H1 (cell line): ENCODE measurements at regions not wholly inside any gene's neighbourhood (a gene's known extent, or its start where the extent isn't known, plus 50 kb on each side); places are given as distances from the start of the nearest gene placed in this dataset.

Experiments used
- CTCF ChIA-PET: fragments of 300-600 bp; sonication (Branson Sonifier 250); formaldehyde crosslinking; loops from one replicate; lab custom pipeline; 2021; ENCODE audit not compliant: partially characterized antibody; lab: Charles Lee
- POLR2A ChIA-PET: fragments of 300-600 bp; sonication (Branson Sonifier 250); formaldehyde crosslinking; loops from one replicate; lab custom pipeline; 2021; ENCODE audit warnings: inconsistent platforms; ENCODE audit not compliant: partially characterized antibody; lab: Charles Lee
- DNase-seq, 2 experiments: peaks; one replicate each; pipeline versions ENCODE4 v3.0.0 to v3.0.0-alpha.2; 2010 to 2022; ENCODE audit warnings: low spot score in 2 of 2, low read depth in 1 of 2, mixed read lengths in 1 of 2
- FAIRE-seq: peaks from 2 replicates; lab custom pipeline; 2011; peaks lifted over from hg19 to GRCh38; lab: Jason Lieb, UNC
- H2AFZ ChIP-seq: 2 replicates; pipeline ENCODE4 v1.8.1; 2012; ENCODE audit warnings: low read length, inconsistent platforms
- H2AK5ac ChIP-seq: 2 replicates; pipeline ENCODE4 v1.6.1; 2013; ENCODE audit warnings: low read depth, low read length
- H2BK120ac ChIP-seq: replicated peaks from 2 replicates; pipeline ENCODE3; 2013; ENCODE audit warnings: low read depth, low read length, inconsistent platforms
- H2BK12ac ChIP-seq: 2 replicates; pipeline ENCODE4 v1.6.1; 2013; ENCODE audit warnings: low read depth, low read length
- H2BK15ac ChIP-seq: 2 replicates; pipeline ENCODE4 v1.6.1; 2013; ENCODE audit warnings: low read length
- H2BK20ac ChIP-seq: 2 replicates; pipeline ENCODE4 v1.6.1; 2013; ENCODE audit warnings: low read length
- H2BK5ac ChIP-seq: 2 replicates; pipeline ENCODE4 v1.6.1; 2013; ENCODE audit warnings: low read depth, low read length
- H3K14ac ChIP-seq: 2 replicates; pipeline ENCODE4 v1.6.1; 2013; ENCODE audit warnings: inconsistent platforms; ENCODE audit not compliant: insufficient read length
- H3K18ac ChIP-seq: 2 replicates; pipeline ENCODE4 v1.6.1; 2013; ENCODE audit warnings: low read length; ENCODE audit errors: extremely low read depth
- H3K23ac ChIP-seq: 2 replicates; pipeline ENCODE4 v1.6.1; 2013; ENCODE audit warnings: inconsistent platforms; ENCODE audit not compliant: insufficient read length
- H3K23me2 ChIP-seq: 2 replicates; pipeline ENCODE4 v1.6.1; 2013; ENCODE audit warnings: low read depth, low read length
- H3K27ac ChIP-seq: 2 replicates; pipeline ENCODE4 v1.6.1; 2011; ENCODE audit warnings: low read depth, low read length, inconsistent platforms
- H3K27me3 ChIP-seq, 4 experiments: replicated peaks in 1 of 4; 1 replicate in 1 of 4; 2 replicates in 3 of 4; pipeline versions ENCODE4 v1.6.1 to v1.8.1; 2011 to 2013; ENCODE audit warnings: low read length in 3 of 4, mild to moderate bottlenecking in 3 of 4, inconsistent platforms in 2 of 4, mixed read lengths in 2 of 4, moderate library complexity in 1 of 4; ENCODE audit not compliant: control insufficient read depth in 3 of 4, insufficient read depth in 3 of 4; ENCODE audit errors: extremely low read depth in 1 of 4
- H3K36me3 ChIP-seq, 4 experiments: 2 replicates each; pipeline versions ENCODE4 v1.6.1 to v1.8.1; 2011 to 2013; ENCODE audit warnings: mild to moderate bottlenecking in 4 of 4, low read length in 3 of 4, moderate library complexity in 2 of 4, control low read depth in 1 of 4, inconsistent platforms in 1 of 4; ENCODE audit not compliant: insufficient read depth in 4 of 4, control insufficient read depth in 2 of 4
- H3K4ac ChIP-seq: replicated peaks from 2 replicates; pipeline ENCODE3; 2013; ENCODE audit warnings: low read length, low read depth, mixed read lengths, inconsistent platforms; ENCODE audit not compliant: insufficient read length
- H3K4me1 ChIP-seq, 4 experiments: replicated peaks in 1 of 4; 1 replicate in 1 of 4; 2 replicates in 3 of 4; pipeline versions ENCODE4 v1.6.1 to v1.8.1; 2011 to 2013; ENCODE audit warnings: low read length in 3 of 4, inconsistent platforms in 2 of 4, mixed read lengths in 1 of 4; ENCODE audit not compliant: insufficient read depth in 4 of 4, control insufficient read depth in 3 of 4
- H3K4me2 ChIP-seq, 2 experiments: 2 replicates each; pipeline versions ENCODE4 v1.6.1 to v1.8.1; 2011 to 2013; ENCODE audit warnings: low read depth in 2 of 2, low read length in 2 of 2, control low read depth in 1 of 2, inconsistent platforms in 1 of 2, mild to moderate bottlenecking in 1 of 2; ENCODE audit not compliant: insufficient read depth in 1 of 2
- H3K4me3 ChIP-seq, 4 experiments: fragments of 200-600, 300-600 bp in 1 of 4; sonication (generic), shearing (Covaris generic), sonication (Bioruptor Twin) in 1 of 4; 2 replicates each; pipeline versions ENCODE4 v1.5.1 to v1.8.1; 2011 to 2016; ENCODE audit warnings: low read length in 4 of 4, low read depth in 3 of 4, control low read depth in 2 of 4, inconsistent platforms in 2 of 4, mild to moderate bottlenecking in 2 of 4, mixed read lengths in 1 of 4, moderate library complexity in 1 of 4; ENCODE audit not compliant: insufficient read depth in 2 of 4; ENCODE audit errors: extremely low read depth in 1 of 4
- H3K56ac ChIP-seq: replicated peaks from 2 replicates; pipeline ENCODE3; 2013; ENCODE audit warnings: low read depth, mild to moderate bottlenecking, mixed read lengths, low read length, inconsistent platforms; ENCODE audit not compliant: insufficient read length
- H3K79me1 ChIP-seq: 2 replicates; pipeline ENCODE4 v1.6.1; 2013; ENCODE audit warnings: low read depth, low read length, control low read depth
- H3K79me2 ChIP-seq, 2 experiments: 2 replicates each; pipeline versions ENCODE4 v1.6.1 to v1.8.1; 2012 to 2013; ENCODE audit warnings: low read length in 2 of 2, mild to moderate bottlenecking in 2 of 2, inconsistent platforms in 1 of 2; ENCODE audit not compliant: insufficient read depth in 2 of 2, control insufficient read depth in 1 of 2
- H3K9ac ChIP-seq, 4 experiments: replicated peaks in 1 of 4; 1 replicate in 1 of 4; 2 replicates in 3 of 4; pipeline versions ENCODE4 v1.6.1 to v1.8.1; 2011 to 2013; ENCODE audit warnings: low read depth in 3 of 4, low read length in 3 of 4, control low read depth in 2 of 4, mild to moderate bottlenecking in 2 of 4, moderate library complexity in 2 of 4, inconsistent platforms in 1 of 4; ENCODE audit errors: extremely low read depth in 1 of 4
- H3K9me3 ChIP-seq, 2 experiments: 2 replicates each; pipeline versions ENCODE4 v1.6.1 to v1.8.1; 2012 to 2013; ENCODE audit warnings: mild to moderate bottlenecking in 2 of 2, moderate library complexity in 2 of 2, control low read depth in 1 of 2, inconsistent platforms in 1 of 2, low read depth in 1 of 2, low read length in 1 of 2, mixed read lengths in 1 of 2; ENCODE audit not compliant: insufficient read depth in 2 of 2
- H4K20me1 ChIP-seq, 2 experiments: replicated peaks in 1 of 2; 2 replicates each; pipeline versions ENCODE3 to v1.8.1; 2011 to 2013; ENCODE audit warnings: inconsistent platforms in 2 of 2, low read length in 2 of 2, mild to moderate bottlenecking in 1 of 2; ENCODE audit not compliant: insufficient read depth in 2 of 2, control insufficient read depth in 1 of 2
- H4K5ac ChIP-seq: 2 replicates; pipeline ENCODE4 v1.6.1; 2013; ENCODE audit warnings: low read length, low read depth, mixed read lengths, inconsistent platforms; ENCODE audit not compliant: insufficient read length
- H4K8ac ChIP-seq: 2 replicates; pipeline ENCODE4 v1.8.0; 2013; ENCODE audit warnings: mild to moderate bottlenecking, moderate library complexity, low read length, inconsistent platforms; ENCODE audit not compliant: insufficient read depth; ENCODE audit errors: extremely low read depth
- H4K91ac ChIP-seq: replicated peaks from 2 replicates; pipeline ENCODE3; 2013; ENCODE audit warnings: low read length, mixed read lengths, inconsistent platforms; ENCODE audit not compliant: insufficient read length
- KDM1A ChIP-seq: fragments of 200-600, 300-600 bp; sonication (generic); IDR thresholded peaks from 2 replicates; pipeline ENCODE4 v1.7.1; 2016; ENCODE audit warnings: mild to moderate bottlenecking, low read length, borderline replicate concordance
- PHF8 ChIP-seq: fragments of 200-600 bp; sonication (generic); conservative IDR thresholded peaks from 2 replicates; pipeline ENCODE4 v1.7.1; 2012; ENCODE audit warnings: low read depth, mild to moderate bottlenecking, inconsistent platforms, low read length, moderate library complexity
- RAD21 ChIP-seq, 2 experiments: IDR thresholded peaks in 1 of 2; conservative IDR thresholded peaks in 1 of 2; 2 replicates each; pipeline ENCODE4 v1.6.1; 2011; ENCODE audit warnings: low read depth in 2 of 2, low read length in 2 of 2, improper control_type of control experiment in 1 of 2, inconsistent platforms in 1 of 2, mild to moderate bottlenecking in 1 of 2, moderate library complexity in 1 of 2
- WGBS, 2 experiments: shearing (Covaris generic) in 1 of 2; methylation state at CpG; one replicate each; pipeline versions ENCODE4 v1.1.6 to v1.1.7; 2013 to 2015; ENCODE audit warnings: low lambda C conversion rate in 2 of 2, mixed read lengths in 2 of 2, inconsistent platforms in 1 of 2, low coverage in 1 of 2, missing lambda C conversion rate in 1 of 2; ENCODE audit not compliant: insufficient replicate concordance in 2 of 2, insufficient coverage in 1 of 2, insufficient read length in 1 of 2; ENCODE audit errors: extremely low coverage in 1 of 2, missing lambda C conversion rate in 1 of 2; 5-methylcytosine and 5-hydroxymethylcytosine counted together
- TF ChIP-seq, protein P1 (sequence below), 3 experiments: IDR thresholded peaks; 1 replicate in 2 of 3; 2 replicates in 1 of 3; pipeline versions ENCODE4 v1.5.1 to v1.6.1; 2011; ENCODE audit warnings: low read length in 3 of 3, mild to moderate bottlenecking in 3 of 3, inconsistent platforms in 2 of 3, low read depth in 1 of 3, moderate library complexity in 1 of 3; ENCODE audit not compliant: insufficient read depth in 1 of 3; ENCODE audit errors: control extremely low read depth in 1 of 3

DNA sequence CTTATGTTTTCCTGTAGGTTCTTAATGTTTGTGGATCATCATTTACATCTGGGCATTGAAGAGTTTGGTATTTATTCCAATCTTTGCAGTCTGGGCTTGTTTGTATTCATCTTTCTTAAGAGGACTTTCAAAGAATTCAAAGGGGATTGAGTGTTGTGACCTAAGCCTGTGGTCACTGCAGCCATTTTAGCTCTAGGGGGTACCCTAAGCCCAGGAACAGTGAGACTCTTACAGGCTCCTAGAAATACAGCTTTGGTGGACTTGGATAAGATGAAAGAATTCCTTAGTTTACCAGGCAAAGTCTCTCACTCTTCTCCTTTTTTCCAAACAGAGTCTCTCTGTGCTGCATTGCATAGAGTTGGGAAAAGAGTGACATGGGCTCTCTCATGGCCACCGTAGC lies 2539.0 kb upstream of the PCDH20 start:
- Histone ChIP-seq H4K5ac (no peak overlapping the region), H3K79me1 (no peaks in the 10 kb centered on the region), H2BK15ac (no peak overlapping the region), H3K23me2 (no peaks in the 10 kb centered on the region), H3K4me2 (no peak overlapping the region), H4K8ac (no peak overlapping the region; the same call in 1 of the 2 replicates), H2BK20ac (no peak overlapping the region), H3K9ac (no peak overlapping the region), H3K4me3 (no peak overlapping the region), H3K36me3 (no peaks in the 10 kb centered on the region), H3K79me2 (no peaks in the 10 kb centered on the region), H4K91ac (no peak overlapping the region), H2BK120ac (no peak overlapping the region), H3K14ac (no peak overlapping the region), H3K9me3 (no peaks in the 10 kb centered on the region), H3K27me3 (no peaks in the 10 kb centered on the region), H2AFZ (peak overlapping the region; percentile 76), H4K20me1 (no peaks in the 10 kb centered on the region), H3K23ac (no peak overlapping the region), H3K18ac (no peak overlapping the region), H3K56ac (no peak overlapping the region), H3K4ac (no peak overlapping the region), H2AK5ac (no peak overlapping the region), H3K27ac (no peak overlapping the region), H2BK5ac (no peak overlapping the region), H2BK12ac (no peak overlapping the region), H3K4me1 (no peaks in the 10 kb centered on the region)
- CTCF ChIA-PET, result interaction anchor here (1.2 to 2.6 kb wide), 3 partner anchors 10 to 69 kb away, joined by 3 to 6 read pairs (median 4); no protein-coding TSS in a partner anchor
- POLR2A ChIA-PET, result interaction anchor here (0.6 kb wide), 1 partner anchor 13 kb away, joined by 3 read pairs; no protein-coding TSS in a partner anchor
- TF ChIP-seq PHF8 (no peak), RAD21 (IDR thresholded peaks at IDR 0.05 in 1 of 2, conservative IDR thresholded peaks at IDR 0.05 in 1 of 2; ENCODE audit: low read depth in 2 of 2, low read length in 2 of 2) (peak; percentile 65 to 69), KDM1A (no peak)
- TF ChIP-seq, protein P1, sequence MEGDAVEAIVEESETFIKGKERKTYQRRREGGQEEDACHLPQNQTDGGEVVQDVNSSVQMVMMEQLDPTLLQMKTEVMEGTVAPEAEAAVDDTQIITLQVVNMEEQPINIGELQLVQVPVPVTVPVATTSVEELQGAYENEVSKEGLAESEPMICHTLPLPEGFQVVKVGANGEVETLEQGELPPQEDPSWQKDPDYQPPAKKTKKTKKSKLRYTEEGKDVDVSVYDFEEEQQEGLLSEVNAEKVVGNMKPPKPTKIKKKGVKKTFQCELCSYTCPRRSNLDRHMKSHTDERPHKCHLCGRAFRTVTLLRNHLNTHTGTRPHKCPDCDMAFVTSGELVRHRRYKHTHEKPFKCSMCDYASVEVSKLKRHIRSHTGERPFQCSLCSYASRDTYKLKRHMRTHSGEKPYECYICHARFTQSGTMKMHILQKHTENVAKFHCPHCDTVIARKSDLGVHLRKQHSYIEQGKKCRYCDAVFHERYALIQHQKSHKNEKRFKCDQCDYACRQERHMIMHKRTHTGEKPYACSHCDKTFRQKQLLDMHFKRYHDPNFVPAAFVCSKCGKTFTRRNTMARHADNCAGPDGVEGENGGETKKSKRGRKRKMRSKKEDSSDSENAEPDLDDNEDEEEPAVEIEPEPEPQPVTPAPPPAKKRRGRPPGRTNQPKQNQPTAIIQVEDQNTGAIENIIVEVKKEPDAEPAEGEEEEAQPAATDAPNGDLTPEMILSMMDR (IDR thresholded peaks at IDR 0.05; ENCODE audit: control extremely low read depth in 1 of 3, insufficient read depth in 1 of 3, low read depth in 1 of 3, low read length in 3 of 3), result peak in 2 of 3 experiments; percentile 23 to 24; a peak in 2 of 4 replicates
- no peak for FAIRE-seq
- 95% methylated on average over 1 of the region's 1 CpG; no CpG with 5 or more reads in 1 of the 2 experiments for WGBS, 2 experiments
- DNase-seq, result no peak
